Spleen (tissue), 11 donors: ENCODE measurements at regions not wholly inside any gene's neighbourhood (a gene's known extent, or its start where the extent isn't known, plus 50 kb on each side); places are given as distances from the start of the nearest gene placed in this dataset.

Source experiments
- DNase-seq: peaks from one replicate; pipeline ENCODE4 v3.0.0-alpha.2; 2020
- H3K27ac ChIP-seq, 8 donors: fragments of 200-600 bp; sonication (generic) in 7 of 8; 1 replicate in 4 of 8; 2 replicates in 4 of 8; pipeline versions ENCODE4 v1.5.0 to v1.8.0; 2016 to 2021; ENCODE audit warnings: inconsistent platforms in 4 of 8, mild to moderate bottlenecking in 4 of 8, moderate library complexity in 1 of 8
- H3K27me3 ChIP-seq, 7 donors: fragments of 200-600 bp; sonication (generic) in 6 of 7; replicated peaks in 1 of 7; 1 replicate in 4 of 7; 2 replicates in 3 of 7; pipeline versions ENCODE4 v1.5.0 to v1.8.0; 2016 to 2021; ENCODE audit warnings: inconsistent platforms in 3 of 7, mild to moderate bottlenecking in 1 of 7
- H3K36me3 ChIP-seq, 6 donors: fragments of 200-600 bp; sonication (generic) in 5 of 6; 1 replicate in 4 of 6; 2 replicates in 2 of 6; pipeline versions ENCODE4 v1.5.0 to v1.8.0; 2016 to 2021; ENCODE audit warnings: inconsistent platforms in 2 of 6
- H3K4me1 ChIP-seq, 6 donors: fragments of 200-600 bp; sonication (generic) in 5 of 6; 1 replicate in 3 of 6; 2 replicates in 3 of 6; pipeline versions ENCODE4 v1.5.0 to v1.8.0; 2016 to 2021; ENCODE audit warnings: inconsistent platforms in 3 of 6
- H3K4me3 ChIP-seq, 8 donors: fragments of 200-600 bp; sonication (generic) in 7 of 8; 1 replicate in 4 of 8; 2 replicates in 4 of 8; pipeline versions ENCODE4 v1.5.0 to v1.8.0; 2016 to 2021; ENCODE audit warnings: inconsistent platforms in 4 of 8, mild to moderate bottlenecking in 4 of 8, moderate library complexity in 2 of 8
- H3K9me3 ChIP-seq, 8 donors: fragments of 200-600 bp; sonication (generic) in 7 of 8; 1 replicate in 4 of 8; 2 replicates in 4 of 8; pipeline versions ENCODE4 v1.5.0 to v1.8.0; 2016 to 2021; ENCODE audit warnings: inconsistent platforms in 4 of 8
- CTCF ChIP-seq, 11 experiments: fragments of 200-600 bp in 7 of 11; fragments of 450-650 bp in 4 of 11; sonication (generic) in 4 of 11; IDR thresholded peaks in 8 of 11; conservative IDR thresholded peaks in 3 of 11; 1 replicate in 7 of 11; 2 replicates in 4 of 11; pipeline versions ENCODE4 v1.4.0 to v1.8.0; 2016 to 2021; ENCODE audit warnings: antibody characterized with exemption in 11 of 11, inconsistent platforms in 4 of 11, mild to moderate bottlenecking in 1 of 11
- POLR2A ChIP-seq, 3 donors: fragments of 450-650 bp; IDR thresholded peaks; one replicate each; pipeline ENCODE4 v1.5.1; 2017; ENCODE audit warnings: antibody characterized with exemption in 3 of 3, mild to moderate bottlenecking in 1 of 3
- POLR2AphosphoS5 ChIP-seq, 3 donors: sonication (generic); formaldehyde crosslinking; IDR thresholded peaks; one replicate each; pipeline ENCODE4 v1.5.1; 2017; ENCODE audit warnings: antibody characterized with exemption in 3 of 3
- WGBS, 5 donors: extraction: QIAGEN DNeasy Blood & Tissue Kit in 3 of 5; methylation state at CpG; one replicate each; pipeline versions ENCODE4 v1.1.5 to v1.1.7; 2013 to 2018; 5-methylcytosine and 5-hydroxymethylcytosine counted together
- intact Hi-C: fragments of 100-400 bp; cut with DNase I; formaldehyde crosslinking; loops from one replicate; pipeline ENCODE4 v1.15.0; 2023; ENCODE audit warnings: low total_unique reads
- donor health status: healthy with polysubstance abuse.
- donor health status: DM: no; HTN: no; CAD: no; lungs with moderate emphysema.
- donor health status: DM: no; HTN: no; CAD: no.
- donor health status: Bipolar disorder and iron deficiency.
- donor health status: healthy.
- donor health status: DM: no; HTN: no; CAD: no.
- donor health status: DM: yes; HTN: yes; CAD: no.

- DNase-seq = no peak
- peaks cover 4 to 24% (median 17%) of the 10 kb centered on the region in 6 donors for H3K4me1 ChIP-seq
- H3K27ac ChIP-seq = no peak overlapping the region
- H3K36me3 ChIP-seq = no peaks in the 10 kb centered on the region
- H3K27me3 ChIP-seq = no peaks in the 10 kb centered on the region
- no peaks in the 10 kb centered on the region for H3K9me3 ChIP-seq
- intact Hi-C loops = no loop called here
- TF ChIP-seq CTCF (IDR thresholded peaks at IDR 0.05 in 8 of 11, conservative IDR thresholded peaks at IDR 0.05 in 3 of 11) (no peak), POLR2AphosphoS5 (IDR thresholded peaks at IDR 0.05) (no peak), POLR2A (IDR thresholded peaks at IDR 0.05) (no peak)
- WGBS, 5 donors = 92 to 97% (median 96%) methylated on average over 7 of the region's 7 CpGs
- no peak overlapping the region for H3K4me3 ChIP-seq
These were observed 98.6 kb downstream of the TMEM17 start for GRCh38 chr2:62407401-62407800.

GRCh38 chr2:62406573-62407043 lies 99.4 kb downstream of the TMEM17 start:
- H3K4me3 ChIP-seq = no peak overlapping the region
- H3K9me3 ChIP-seq = no peaks in the 10 kb centered on the region
- no peaks in the 10 kb centered on the region for H3K36me3 ChIP-seq
- H3K27me3 ChIP-seq = no peaks in the 10 kb centered on the region
- WGBS, 5 donors = 50 to 79% (median 70%) methylated on average over 3 of the region's 3 CpGs
- no peak for TF ChIP-seq POLR2AphosphoS5 (IDR thresholded peaks at IDR 0.05)
- TF ChIP-seq POLR2A (IDR thresholded peaks at IDR 0.05) = no peak
- no peak for TF ChIP-seq CTCF (IDR thresholded peaks at IDR 0.05 in 8 of 11, conservative IDR thresholded peaks at IDR 0.05 in 3 of 11)
- H3K27ac ChIP-seq = no peak overlapping the region
- no peak for DNase-seq
- intact Hi-C loops = no loop called here
- peaks cover 4 to 17% (median 12%) of the 10 kb centered on the region in 6 donors for H3K4me1 ChIP-seq

- TF ChIP-seq POLR2AphosphoS5 (IDR thresholded peaks at IDR 0.05) = no peak
- TF ChIP-seq POLR2A (IDR thresholded peaks at IDR 0.05) = no peak
- TF ChIP-seq CTCF (IDR thresholded peaks at IDR 0.05 in 8 of 11, conservative IDR thresholded peaks at IDR 0.05 in 3 of 11) = no peak
- intact Hi-C loops = no loop called here
- Histone ChIP-seq H3K4me3 (no peak overlapping the region), H3K27me3 (no peaks in the 10 kb centered on the region), H3K27ac (no peak overlapping the region), H3K36me3 (no peaks in the 10 kb centered on the region), H3K4me1 (no peaks in the 10 kb centered on the region), H3K9me3 (no peaks in the 10 kb centered on the region)
- DNase-seq = no peak
- 50 to 60% (median 54%) methylated on average over 5 of the region's 5 CpGs for WGBS, 5 donors
These were observed 101.1 kb downstream of the TMEM17 start for GRCh38 chr2:62404913-62405312.

GRCh38 chr2:62402156-62402555 lies 103.8 kb downstream of the TMEM17 start:
- TF ChIP-seq POLR2AphosphoS5 (IDR thresholded peaks at IDR 0.05) = no peak
- TF ChIP-seq CTCF (IDR thresholded peaks at IDR 0.05 in 8 of 11, conservative IDR thresholded peaks at IDR 0.05 in 3 of 11) = no peak
- DNase-seq = no peak
- Histone ChIP-seq H3K36me3 (no peaks in the 10 kb centered on the region), H3K27me3 (no peaks in the 10 kb centered on the region), H3K4me1 (peaks cover 0 to 12% (median 3%) of the 10 kb centered on the region in 6 donors), H3K27ac (no peak overlapping the region), H3K4me3 (no peak overlapping the region), H3K9me3 (no peaks in the 10 kb centered on the region)
- intact Hi-C loops = no loop called here
- 61 to 97% (median 94%) methylated on average over 3 of the region's 3 CpGs for WGBS, 5 donors
